ENCODE measurements at regions not wholly inside any gene's neighbourhood (a gene's known extent, or its start where the extent isn't known, plus 50 kb on each side); places are given as distances from the start of the nearest gene placed in this dataset.

GRCh38 chr1:60936591-60937342 lies 145.6 kb upstream of the NFIA start:
- H3K4me3 ChIP-seq (replicated peaks in 1 of 3), result no peak overlapping the region
- TF ChIP-seq CTCF (IDR thresholded peaks at IDR 0.05) (no peak), POLR2A (IDR thresholded peaks at IDR 0.05) (no peak)
- no peaks in the 10 kb centered on the region for H3K4me1 ChIP-seq
- no peak for DNase-seq
- intact Hi-C loops (cut with DNase I), result no loop called here
- no peaks in the 10 kb centered on the region for H3K9me3 ChIP-seq
- H3K27ac ChIP-seq, result no peak overlapping the region
- H3K36me3 ChIP-seq, result no peaks in the 10 kb centered on the region
- no peaks in the 10 kb centered on the region for H3K27me3 ChIP-seq
- 66 to 88% methylated on average over 4 of the region's 4 CpGs for WGBS, 2 donors

GRCh38 chr1:60936163-60936562 lies 146.2 kb upstream of the NFIA start:
- WGBS, 2 donors, result 51% methylated on average over 3 of the region's 3 CpGs
- TF ChIP-seq CTCF (IDR thresholded peaks at IDR 0.05) (no peak), POLR2A (IDR thresholded peaks at IDR 0.05) (no peak)
- no peak overlapping the region for H3K4me3 ChIP-seq (replicated peaks in 1 of 3)
- intact Hi-C loops (cut with DNase I), result no loop called here
- no peak for DNase-seq
- no peaks in the 10 kb centered on the region for H3K9me3 ChIP-seq
- H3K27ac ChIP-seq, result no peak overlapping the region
- H3K27me3 ChIP-seq, result no peaks in the 10 kb centered on the region
- no peaks in the 10 kb centered on the region for H3K36me3 ChIP-seq
- no peaks in the 10 kb centered on the region for H3K4me1 ChIP-seq

GRCh38 chr1:60935599-60936110 lies 146.7 kb upstream of the NFIA start:
- no peak overlapping the region for H3K27ac ChIP-seq
- intact Hi-C loops (cut with DNase I), result no loop called here

GRCh38 chr1:60930130-60930529 lies 152.2 kb upstream of the NFIA start:
- intact Hi-C loops (cut with DNase I), result no loop called here
- WGBS, 2 donors, result 88 to 90% methylated on average over 3 of the region's 3 CpGs
- no peaks in the 10 kb centered on the region for H3K4me1 ChIP-seq
- no peaks in the 10 kb centered on the region for H3K27me3 ChIP-seq
- no peak overlapping the region for H3K27ac ChIP-seq
- DNase-seq, result no peak
- H3K36me3 ChIP-seq, result no peaks in the 10 kb centered on the region
- no peak overlapping the region for H3K4me3 ChIP-seq (replicated peaks in 1 of 3)
- no peak for TF ChIP-seq POLR2A (IDR thresholded peaks at IDR 0.05)
- TF ChIP-seq CTCF (IDR thresholded peaks at IDR 0.05), result no peak
- no peaks in the 10 kb centered on the region for H3K9me3 ChIP-seq

More at GRCh38 chr1:60935599-60936110, 146.7 kb upstream of the NFIA start:
- 52 to 57% methylated on average over 1 of the region's 1 CpG for WGBS, 2 donors
- Histone ChIP-seq H3K27me3 (no peaks in the 10 kb centered on the region), H3K36me3 (no peaks in the 10 kb centered on the region), H3K4me3 (replicated peaks in 1 of 3) (no peak overlapping the region), H3K4me1 (no peaks in the 10 kb centered on the region), H3K9me3 (no peaks in the 10 kb centered on the region)
- TF ChIP-seq CTCF (IDR thresholded peaks at IDR 0.05), result no peak
- no peak for TF ChIP-seq POLR2A (IDR thresholded peaks at IDR 0.05)
- DNase-seq, result no peak

GRCh38 chr1:60924964-60925798 lies 157.2 kb upstream of the NFIA start:
- TF ChIP-seq CTCF (IDR thresholded peaks at IDR 0.05) (no peak), POLR2A (IDR thresholded peaks at IDR 0.05) (no peak)
- Histone ChIP-seq H3K9me3 (no peaks in the 10 kb centered on the region), H3K27ac (no peak overlapping the region), H3K4me3 (replicated peaks in 1 of 3) (no peak overlapping the region), H3K4me1 (no peaks in the 10 kb centered on the region), H3K27me3 (no peaks in the 10 kb centered on the region), H3K36me3 (no peaks in the 10 kb centered on the region)
- WGBS, 2 donors, result 61 to 62% methylated on average over 14 of the region's 14 CpGs
- DNase-seq, result no peak
- intact Hi-C loops (cut with DNase I), result no loop called here

All from thyroid gland (tissue), 4 donors.